HCT116 (cell line): ENCODE measurements at regions not wholly inside any gene's neighbourhood (a gene's known extent, or its start where the extent isn't known, plus 50 kb on each side); places are given as distances from the start of the nearest gene placed in this dataset.

Experiments used
- ATAC-seq: fragments of 200-7000 bp; cut with Tn5 transposase; 2 replicates; pipeline ENCODE4 v1.9.1; 2020; ENCODE audit warnings: mild to moderate bottlenecking, moderate library complexity
- BruUV-seq: library from RNA; stranded (reverse); fragments of 400-500 nt; replicated peaks from 2 replicates; lab custom pipeline; 2021; lab: Mats Ljungman, UMichigan
- CTCF ChIA-PET: fragments of 300-600 bp; sonication (Branson Sonifier 250); formaldehyde crosslinking; loops from one replicate; lab custom pipeline; 2021; ENCODE audit warnings: antibody characterized with exemption; lab: Charles Lee
- POLR2A ChIA-PET: fragments of 300-600, 350-600 bp; sonication (Branson Sonifier 250); formaldehyde crosslinking; loops from one replicate; lab custom pipeline; 2021; ENCODE audit warnings: antibody characterized with exemption; lab: Charles Lee
- RAD21 ChIA-PET, 2 experiments: fragments of 300-600 bp; sonication (Branson Sonifier 250); formaldehyde crosslinking; loops; one replicate each; lab custom pipeline; 2023; ENCODE audit warnings: low total read pairs in 2 of 2; ENCODE audit not compliant: uncharacterized antibody in 2 of 2, unreplicated experiment in 2 of 2, low non-redundant PET in 1 of 2; lab: Charles Lee
- DNase-seq: peaks from one replicate; pipeline ENCODE4 v3.0.0-alpha.2; 2010; ENCODE audit warnings: low read depth, low spot score
- H2AFZ ChIP-seq: fragments of 200-600 bp; shearing (Covaris generic), sonication (generic); 2 replicates; pipeline ENCODE4 v1.6.1; 2017; ENCODE audit warnings: low read depth, mixed run types, mixed read lengths, antibody characterized with exemption, low read length; ENCODE audit not compliant: poor library complexity, severe bottlenecking
- H3K27ac ChIP-seq: 2 replicates; pipeline ENCODE4 v1.5.1; 2012; ENCODE audit warnings: low read depth, low read length
- H3K27me3 ChIP-seq: fragments of 200-600 bp; sonication (generic); 2 replicates; pipeline ENCODE4 v1.6.1; 2016; ENCODE audit warnings: mixed run types, low read length, mixed read lengths; ENCODE audit not compliant: insufficient read depth
- H3K36me3 ChIP-seq, 2 experiments: fragments of 200-500 bp in 1 of 2; fragments of 200-600 bp in 1 of 2; sonication (Bioruptor generic) in 1 of 2; sonication (generic) in 1 of 2; 2 replicates each; pipeline versions ENCODE4 v1.5.1 to v1.6.1; 2014 to 2016; ENCODE audit warnings: low read length in 2 of 2, inconsistent platforms in 1 of 2, mixed read lengths in 1 of 2, mixed run types in 1 of 2; ENCODE audit not compliant: insufficient read depth in 2 of 2, control insufficient read depth in 1 of 2
- H3K4me1 ChIP-seq, 2 experiments: fragments of 200-600 bp in 1 of 2; sonication (generic) in 1 of 2; 2 replicates each; pipeline versions ENCODE4 v1.5.1 to v1.6.1; 2012 to 2017; ENCODE audit warnings: low read length in 2 of 2, inconsistent platforms in 1 of 2, mild to moderate bottlenecking in 1 of 2, mixed read lengths in 1 of 2, mixed run types in 1 of 2, moderate library complexity in 1 of 2; ENCODE audit not compliant: insufficient read depth in 2 of 2, control insufficient read depth in 1 of 2
- H3K4me2 ChIP-seq: fragments of 200-600 bp; sonication (generic); 2 replicates; pipeline ENCODE4 v1.6.1; 2017; ENCODE audit warnings: mixed run types, low read length, mixed read lengths
- H3K4me3 ChIP-seq, 2 experiments: fragments of 200-600 bp in 1 of 2; sonication (generic) in 1 of 2; replicated peaks in 1 of 2; 2 replicates each; pipeline ENCODE4 v1.5.1; 2011 to 2016; ENCODE audit warnings: low read length in 2 of 2, control low read depth in 1 of 2, low read depth in 1 of 2, mild to moderate bottlenecking in 1 of 2, mixed read lengths in 1 of 2, mixed run types in 1 of 2
- H3K79me2 ChIP-seq: fragments of 200-600 bp; sonication (generic); 2 replicates; pipeline ENCODE4 v1.6.1; 2017; ENCODE audit warnings: mild to moderate bottlenecking, mixed run types, low read length, moderate library complexity, mixed read lengths; ENCODE audit not compliant: insufficient read depth
- H3K9ac ChIP-seq: fragments of 200-600 bp; sonication (generic); 2 replicates; pipeline ENCODE4 v1.6.1; 2016; ENCODE audit warnings: low read length, mixed read lengths
- H3K9me2 ChIP-seq: fragments of 200-600 bp; sonication (generic), shearing (Covaris generic); 2 replicates; pipeline ENCODE4 v1.6.1; 2017; ENCODE audit warnings: mixed run types, mild to moderate bottlenecking, moderate library complexity; ENCODE audit not compliant: insufficient read depth
- H3K9me3 ChIP-seq, 2 experiments: fragments of 200-500 bp in 1 of 2; fragments of 200-600 bp in 1 of 2; sonication (Bioruptor generic) in 1 of 2; sonication (generic) in 1 of 2; 2 replicates each; pipeline ENCODE4 v1.6.1; 2014 to 2017; ENCODE audit warnings: low read length in 2 of 2, mixed read lengths in 2 of 2, inconsistent platforms in 1 of 2, low read depth in 1 of 2, mild to moderate bottlenecking in 1 of 2, mixed run types in 1 of 2, moderate library complexity in 1 of 2; ENCODE audit not compliant: control insufficient read depth in 1 of 2, insufficient read depth in 1 of 2
- H4K20me1 ChIP-seq: fragments of 200-600 bp; sonication (generic), shearing (Covaris generic); 2 replicates; pipeline ENCODE4 v1.6.1; 2017; ENCODE audit warnings: mixed run types, mild to moderate bottlenecking, moderate library complexity; ENCODE audit not compliant: insufficient read depth
- CEBPB ChIP-seq: IDR thresholded peaks from 2 replicates; pipeline ENCODE4 v1.6.1; 2012; ENCODE audit warnings: low read depth
- EGR1 ChIP-seq: IDR thresholded peaks from 2 replicates; pipeline ENCODE4 v1.6.1; 2012; ENCODE audit warnings: low read depth
- ELF1 ChIP-seq: IDR thresholded peaks from 2 replicates; pipeline ENCODE4 v1.6.1; 2012; ENCODE audit warnings: low read depth, borderline replicate concordance
- EZH2 ChIP-seq: fragments of 200-600 bp; sonication (generic); IDR thresholded peaks from 2 replicates; pipeline ENCODE4 v1.6.1; 2017; ENCODE audit warnings: antibody characterized with exemption, mixed run types
- EZH2phosphoT487 ChIP-seq: fragments of 200-600 bp; IDR thresholded peaks from 2 replicates; pipeline ENCODE4 v1.6.1; 2018; ENCODE audit warnings: antibody characterized with exemption, borderline replicate concordance
- FOSL1 ChIP-seq: IDR thresholded peaks from 2 replicates; pipeline ENCODE4 v1.6.1; 2012; ENCODE audit warnings: low read depth
- JUND ChIP-seq: IDR thresholded peaks from 2 replicates; pipeline ENCODE4 v1.6.1; 2012
- RAD21 ChIP-seq: IDR thresholded peaks from 2 replicates; pipeline ENCODE4 v1.6.1; 2012; ENCODE audit warnings: low read depth, mild to moderate bottlenecking
- SP1 ChIP-seq: IDR thresholded peaks from 2 replicates; pipeline ENCODE4 v1.6.1; 2012; ENCODE audit warnings: low read depth
- SRF ChIP-seq: IDR thresholded peaks from 2 replicates; pipeline ENCODE4 v1.6.1; 2012; ENCODE audit warnings: low read depth
- TCF7L2 ChIP-seq: IDR thresholded peaks from 2 replicates; pipeline ENCODE4 v1.7.0; 2011; ENCODE audit warnings: borderline replicate concordance, inconsistent platforms; ENCODE audit not compliant: insufficient read depth, insufficient read length; ENCODE audit errors: extremely low read depth
- YY1 ChIP-seq: IDR thresholded peaks from 2 replicates; pipeline ENCODE4 v1.6.1; 2011; ENCODE audit warnings: low read length, low read depth, moderate library complexity, mild to moderate bottlenecking; ENCODE audit not compliant: insufficient replicate concordance; ENCODE audit errors: extremely low read depth
- intact Hi-C: fragments of 100-400 bp; cut with micrococcal nuclease; formaldehyde crosslinking; loops from 2 replicates; pipeline ENCODE4 v1.10.0; 2022
- TF ChIP-seq, protein P1 (sequence below): IDR thresholded peaks from 2 replicates; pipeline ENCODE4 v1.6.1; 2012; ENCODE audit warnings: low read depth
- TF ChIP-seq, protein P2 (sequence below): IDR thresholded peaks from 2 replicates; pipeline ENCODE4 v1.6.1; 2012

DNA sequence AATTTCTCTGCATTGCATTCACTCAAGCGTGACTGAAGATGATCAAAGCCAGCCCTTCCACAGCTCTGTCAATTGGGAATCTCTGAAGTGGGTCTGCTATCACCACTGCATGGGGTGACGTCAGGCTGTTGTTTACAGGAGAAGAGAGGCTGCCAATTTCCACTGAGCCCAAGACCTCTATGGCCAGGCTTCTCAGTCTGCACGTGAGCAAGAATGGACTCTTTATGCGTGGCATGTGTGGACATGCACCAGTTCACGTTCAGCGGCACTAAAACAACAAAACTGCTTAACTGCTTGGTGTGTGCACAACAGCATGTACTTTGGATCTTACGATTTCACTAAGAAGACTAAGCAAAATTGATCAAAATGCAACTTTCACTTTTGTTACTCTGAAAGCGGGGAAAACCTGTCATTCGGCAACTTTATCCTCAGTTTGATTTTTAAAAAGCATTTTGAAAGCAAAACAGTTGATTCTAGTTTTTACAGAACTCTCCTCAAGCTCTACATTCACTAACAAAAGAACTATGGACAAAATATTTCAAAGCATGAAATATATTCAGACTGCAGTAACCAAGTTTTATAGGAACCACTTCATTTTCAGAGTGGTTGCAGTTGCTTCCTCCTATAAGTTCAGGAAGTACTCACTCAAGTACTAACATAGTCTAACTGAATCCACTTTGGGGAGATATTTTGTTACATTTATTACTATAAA lies 77.0 kb upstream of the SERTAD2 start:
- Histone ChIP-seq H3K79me2 (peaks cover 20% of the 10 kb centered on the region; the same call in 1 of the 2 replicates), H3K4me1 (peaks cover 9 to 12% of the 10 kb centered on the region in 2 experiments; a peak in 3 of 4 replicates), H3K36me3 (no peaks in the 10 kb centered on the region), H4K20me1 (0 out of 2 replicates have a peak, but pooled peaks cover 2% of the 10 kb centered on the region), H3K9me2 (no peaks in the 10 kb centered on the region), H2AFZ (no peak overlapping the region), H3K9ac (no peak overlapping the region), H3K4me3 (no peak overlapping the region), H3K9me3 (no peaks in the 10 kb centered on the region), H3K27ac (no peak overlapping the region), H3K4me2 (0 out of 2 replicates have a peak overlapping the region, but pooled peaks have one; percentile 4), H3K27me3 (no peaks in the 10 kb centered on the region)
- ATAC-seq (no peak), DNase-seq (no peak)
- BruUV-seq = no TSS peak
- intact Hi-C loops = no loop called here
- TF ChIP-seq FOSL1 = no peak
- no peak for TF ChIP-seq TCF7L2
- TF ChIP-seq SP1 = no peak
- ChIA-PET CTCF (no interaction called here), POLR2A (no interaction called here), RAD21 (no interaction called here)

DNA sequence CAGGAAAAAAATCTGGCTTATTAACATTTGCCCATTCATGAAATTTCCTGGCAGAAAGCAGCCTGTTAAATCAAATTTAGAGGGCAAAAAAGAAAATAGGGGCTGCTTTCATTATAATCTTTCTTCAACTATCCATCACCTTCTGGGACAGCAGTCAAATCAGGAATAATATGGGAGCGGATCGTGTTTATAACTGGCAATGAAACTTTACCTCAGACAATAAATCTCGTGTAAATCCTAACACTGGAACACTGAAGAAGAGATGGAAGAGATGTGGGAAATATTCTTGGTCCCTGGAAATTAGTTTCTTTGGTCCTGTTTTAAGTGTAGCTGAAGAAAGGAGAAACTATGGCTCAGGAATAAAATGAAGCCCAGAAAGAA lies 77.5 kb upstream of the SERTAD2 start:
- Histone ChIP-seq H2AFZ (no peak overlapping the region), H3K36me3 (no peaks in the 10 kb centered on the region), H4K20me1 (0 out of 2 replicates have a peak, but pooled peaks cover 2% of the 10 kb centered on the region), H3K4me3 (no peak overlapping the region), H3K79me2 (peaks cover 20% of the 10 kb centered on the region; the same call in 1 of the 2 replicates), H3K4me1 (peaks cover 9 to 12% of the 10 kb centered on the region in 2 experiments; a peak in 3 of 4 replicates), H3K9ac (no peak overlapping the region), H3K9me2 (no peaks in the 10 kb centered on the region), H3K27ac (no peak overlapping the region), H3K27me3 (no peaks in the 10 kb centered on the region), H3K4me2 (no peak overlapping the region), H3K9me3 (no peaks in the 10 kb centered on the region)
- CTCF ChIA-PET = no interaction called here
- intact Hi-C loops = no loop called here
- POLR2A ChIA-PET = no interaction called here
- ATAC-seq (no peak), DNase-seq (no peak)
- RAD21 ChIA-PET = no interaction called here
- TF ChIP-seq SRF (no peak), SP1 (no peak), ELF1 (no peak), EZH2phosphoT487 (no peak), EZH2 (no peak), EGR1 (no peak), YY1 (no peak), JUND (no peak), RAD21 (no peak), CEBPB (no peak)
- TF ChIP-seq, protein P1, sequence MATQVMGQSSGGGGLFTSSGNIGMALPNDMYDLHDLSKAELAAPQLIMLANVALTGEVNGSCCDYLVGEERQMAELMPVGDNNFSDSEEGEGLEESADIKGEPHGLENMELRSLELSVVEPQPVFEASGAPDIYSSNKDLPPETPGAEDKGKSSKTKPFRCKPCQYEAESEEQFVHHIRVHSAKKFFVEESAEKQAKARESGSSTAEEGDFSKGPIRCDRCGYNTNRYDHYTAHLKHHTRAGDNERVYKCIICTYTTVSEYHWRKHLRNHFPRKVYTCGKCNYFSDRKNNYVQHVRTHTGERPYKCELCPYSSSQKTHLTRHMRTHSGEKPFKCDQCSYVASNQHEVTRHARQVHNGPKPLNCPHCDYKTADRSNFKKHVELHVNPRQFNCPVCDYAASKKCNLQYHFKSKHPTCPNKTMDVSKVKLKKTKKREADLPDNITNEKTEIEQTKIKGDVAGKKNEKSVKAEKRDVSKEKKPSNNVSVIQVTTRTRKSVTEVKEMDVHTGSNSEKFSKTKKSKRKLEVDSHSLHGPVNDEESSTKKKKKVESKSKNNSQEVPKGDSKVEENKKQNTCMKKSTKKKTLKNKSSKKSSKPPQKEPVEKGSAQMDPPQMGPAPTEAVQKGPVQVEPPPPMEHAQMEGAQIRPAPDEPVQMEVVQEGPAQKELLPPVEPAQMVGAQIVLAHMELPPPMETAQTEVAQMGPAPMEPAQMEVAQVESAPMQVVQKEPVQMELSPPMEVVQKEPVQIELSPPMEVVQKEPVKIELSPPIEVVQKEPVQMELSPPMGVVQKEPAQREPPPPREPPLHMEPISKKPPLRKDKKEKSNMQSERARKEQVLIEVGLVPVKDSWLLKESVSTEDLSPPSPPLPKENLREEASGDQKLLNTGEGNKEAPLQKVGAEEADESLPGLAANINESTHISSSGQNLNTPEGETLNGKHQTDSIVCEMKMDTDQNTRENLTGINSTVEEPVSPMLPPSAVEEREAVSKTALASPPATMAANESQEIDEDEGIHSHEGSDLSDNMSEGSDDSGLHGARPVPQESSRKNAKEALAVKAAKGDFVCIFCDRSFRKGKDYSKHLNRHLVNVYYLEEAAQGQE = no peak
- TF ChIP-seq, protein P2, sequence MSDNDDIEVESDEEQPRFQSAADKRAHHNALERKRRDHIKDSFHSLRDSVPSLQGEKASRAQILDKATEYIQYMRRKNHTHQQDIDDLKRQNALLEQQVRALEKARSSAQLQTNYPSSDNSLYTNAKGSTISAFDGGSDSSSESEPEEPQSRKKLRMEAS = no peak
- no TSS peak for BruUV-seq
